GM19023 (cell line): ENCODE measurements at regions not wholly inside any gene's neighbourhood (a gene's known extent, or its start where the extent isn't known, plus 50 kb on each side); places are given as distances from the start of the nearest gene placed in this dataset.

ENCODE experiments used
- ATAC-seq: cut with Tn5 transposase; IDR thresholded peaks from one replicate; pipeline ENCODE4 v1.9.1; 2021; ENCODE audit warnings: mild to moderate bottlenecking, moderate library complexity; ENCODE audit not compliant: unreplicated experiment

DNA sequence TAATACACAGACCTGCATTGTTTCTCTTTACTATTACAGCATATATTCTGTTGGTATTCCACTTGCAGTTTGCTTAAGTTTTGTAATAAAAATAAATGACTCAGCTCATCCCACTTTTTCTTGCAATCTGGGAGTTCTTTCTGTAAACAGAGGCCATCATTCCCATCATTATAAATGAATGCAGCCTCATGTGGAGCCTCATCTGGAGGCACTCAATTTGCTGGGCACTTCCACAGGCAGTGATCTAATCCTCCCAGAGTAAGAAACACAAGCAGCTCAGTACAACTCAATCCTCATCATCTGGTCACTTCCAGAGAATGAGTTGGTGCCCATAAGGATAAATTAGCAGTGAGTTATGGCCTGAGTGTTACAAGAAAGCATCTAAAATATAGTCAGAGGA is 2801.9 kb downstream of the PCDH9 start:
- ATAC-seq: no peak

DNA sequence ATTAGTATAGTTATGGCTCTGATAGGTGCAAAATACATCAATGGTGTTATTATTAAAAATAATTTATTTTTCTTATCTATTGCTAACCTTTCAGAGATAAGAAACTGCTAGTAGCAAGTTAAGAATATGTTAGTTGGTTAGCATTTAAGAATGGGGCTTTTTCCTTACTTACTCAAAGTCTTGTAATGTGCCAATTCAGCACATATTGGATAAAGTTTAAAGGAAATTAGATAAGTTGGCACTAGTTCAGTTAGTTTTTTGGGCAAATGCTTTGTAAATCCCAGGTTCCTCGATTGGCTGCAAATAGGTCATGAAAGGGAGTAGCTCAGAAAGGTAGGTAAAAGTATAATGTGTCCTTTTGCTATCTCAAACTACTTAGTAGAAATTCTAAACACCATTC is 2806.7 kb downstream of the PCDH9 start:
- ATAC-seq: no peak

DNA sequence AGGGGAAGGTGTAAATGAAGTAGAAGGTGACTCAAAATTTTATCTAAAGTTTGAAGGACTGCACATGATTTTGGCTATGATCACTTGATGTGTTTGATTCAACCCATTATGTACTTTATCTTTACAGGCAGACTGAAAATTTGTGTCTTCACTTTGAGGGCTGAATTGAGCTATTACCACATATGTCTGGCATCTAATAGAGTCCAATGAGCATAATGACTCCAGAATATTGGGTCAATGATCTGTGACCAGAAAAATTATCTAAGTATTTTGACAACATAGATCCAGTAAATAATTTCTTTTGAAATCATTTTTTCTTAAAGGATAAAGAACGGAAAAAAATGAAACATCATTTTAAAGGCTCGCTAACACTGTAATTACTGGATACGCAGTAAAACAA is 2810.0 kb downstream of the PCDH9 start:
- ATAC-seq: no peak

DNA sequence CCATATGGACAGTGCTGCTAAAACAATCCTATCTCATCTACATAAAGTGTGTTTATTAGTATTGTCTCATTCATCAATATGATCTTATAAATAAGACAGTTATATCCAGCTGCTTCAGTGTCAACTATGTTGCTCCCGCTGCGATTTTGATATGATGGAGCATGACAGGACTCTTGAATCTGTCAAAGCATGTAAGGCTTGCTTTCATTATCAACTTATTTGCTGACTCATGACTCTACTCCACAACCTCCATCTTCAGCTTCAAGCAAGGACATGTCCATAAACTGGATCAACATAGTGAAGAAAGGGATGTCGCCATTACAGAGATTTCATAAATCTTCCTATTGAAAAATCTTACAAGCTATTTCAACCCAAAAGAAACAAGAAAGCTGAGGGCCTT is 2812.6 kb downstream of the PCDH9 start:
- no peak for ATAC-seq

DNA sequence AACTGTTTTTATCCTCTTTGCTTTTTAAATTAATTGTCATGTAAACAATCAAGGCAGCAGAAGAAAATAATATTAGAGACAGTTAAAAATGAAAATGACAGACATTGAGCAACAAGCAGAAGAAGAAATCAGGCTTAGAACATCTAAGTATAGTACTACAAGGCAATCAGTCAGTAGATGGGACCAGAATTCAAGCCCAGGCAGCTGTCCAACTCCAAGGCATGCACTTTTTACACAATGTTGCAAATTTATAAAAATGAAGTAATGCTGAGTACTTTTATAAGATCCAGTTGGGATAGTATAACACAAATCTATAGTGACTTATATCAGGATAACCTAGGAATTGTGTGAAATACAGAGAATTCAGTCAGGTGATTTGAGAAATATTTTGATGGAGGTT is 2815.8 kb downstream of the PCDH9 start:
- ATAC-seq: no peak

DNA sequence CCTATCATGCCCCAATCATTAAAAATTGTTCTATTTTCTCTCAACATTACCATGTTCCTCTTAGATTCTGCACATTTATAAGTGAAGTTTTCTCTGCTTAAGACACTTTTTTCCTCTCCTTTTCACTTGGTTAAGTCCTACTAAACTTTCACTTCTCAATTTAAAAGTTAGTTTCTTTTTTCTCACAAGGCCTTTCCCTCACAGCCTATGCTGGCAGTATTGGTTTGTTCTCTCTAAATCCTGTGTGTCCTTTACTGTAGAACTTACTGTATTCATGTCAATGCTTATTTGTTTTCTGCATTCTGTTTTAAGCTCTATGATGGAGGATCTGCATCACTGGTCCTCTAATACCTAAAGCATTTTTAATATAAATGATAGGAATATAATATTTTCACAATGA is 2816.6 kb downstream of the PCDH9 start:
- ATAC-seq: no peak

DNA sequence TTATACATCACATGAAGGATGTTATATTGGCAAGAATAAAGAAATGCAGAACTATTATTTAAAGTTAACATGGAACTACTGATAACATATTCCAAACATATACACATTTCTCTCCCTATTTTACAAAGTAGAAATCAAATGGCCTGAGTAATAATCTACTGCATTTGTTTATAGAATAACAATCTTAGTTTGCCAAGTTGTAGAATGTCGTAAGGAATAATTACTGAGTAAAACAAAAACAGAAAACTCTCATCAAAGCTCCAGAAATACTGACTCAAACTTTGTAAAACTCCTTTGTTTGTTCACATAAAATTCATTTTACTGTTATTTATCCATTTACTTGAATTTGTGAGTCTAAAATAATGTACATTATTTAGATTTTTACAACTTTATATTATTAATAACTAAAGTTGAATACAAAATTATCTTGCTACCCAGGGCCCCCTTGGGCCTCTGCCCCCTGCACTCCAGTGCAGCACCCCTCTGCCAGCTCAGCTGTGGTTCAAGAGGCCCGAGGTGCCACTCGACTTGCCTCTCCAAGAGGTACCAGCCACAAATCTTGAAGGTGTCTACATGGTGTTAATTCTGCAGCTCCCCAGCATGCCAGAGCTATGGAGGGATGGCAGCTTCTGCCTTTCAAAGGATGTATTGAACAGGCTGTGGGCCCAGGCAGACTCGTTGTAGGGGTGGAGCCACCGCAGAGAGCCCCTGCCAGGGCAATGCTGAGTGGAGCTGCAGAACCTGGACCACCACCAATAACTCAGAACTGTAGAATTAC is 2819.7 kb downstream of the PCDH9 start:
- ATAC-seq: no peak

DNA sequence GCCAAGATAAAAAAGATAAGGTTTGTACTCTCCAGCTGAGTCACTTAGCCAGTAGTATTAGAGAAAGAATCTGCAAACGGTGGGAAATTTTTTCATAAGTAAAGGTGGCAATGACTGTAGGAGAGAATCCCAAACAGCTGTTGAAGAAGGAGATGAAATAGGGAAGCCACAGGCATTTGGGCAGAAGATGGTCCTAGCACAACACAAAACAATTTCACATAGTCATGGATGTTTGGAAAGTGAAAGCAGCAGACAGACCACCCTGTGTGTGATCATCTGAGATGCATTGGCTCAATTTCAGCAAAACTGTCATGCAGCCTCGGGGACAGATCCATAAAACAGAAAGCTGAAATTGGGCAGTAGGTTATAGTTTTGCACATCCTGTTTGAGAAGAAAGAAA is 2832.4 kb downstream of the PCDH9 start:
- no peak for ATAC-seq

DNA sequence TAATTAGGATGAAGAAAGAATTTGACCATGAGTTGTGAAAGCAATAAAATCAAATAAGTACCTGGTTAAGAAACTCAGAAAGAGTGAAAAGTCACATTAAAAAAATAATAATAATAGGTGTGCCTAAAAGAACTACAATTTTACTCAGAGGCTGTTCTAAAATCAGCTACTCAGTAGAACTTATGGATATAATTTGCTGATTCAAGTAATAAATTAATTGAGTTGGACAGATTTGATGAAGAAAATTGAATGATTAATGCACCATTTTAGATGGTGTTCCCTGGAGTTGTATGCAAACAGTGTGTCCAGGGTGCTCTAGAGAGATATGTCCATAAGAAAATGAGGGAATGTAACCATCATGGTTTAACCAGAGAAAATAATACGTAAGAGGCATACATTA is 2852.5 kb downstream of the PCDH9 start:
- no peak for ATAC-seq

DNA sequence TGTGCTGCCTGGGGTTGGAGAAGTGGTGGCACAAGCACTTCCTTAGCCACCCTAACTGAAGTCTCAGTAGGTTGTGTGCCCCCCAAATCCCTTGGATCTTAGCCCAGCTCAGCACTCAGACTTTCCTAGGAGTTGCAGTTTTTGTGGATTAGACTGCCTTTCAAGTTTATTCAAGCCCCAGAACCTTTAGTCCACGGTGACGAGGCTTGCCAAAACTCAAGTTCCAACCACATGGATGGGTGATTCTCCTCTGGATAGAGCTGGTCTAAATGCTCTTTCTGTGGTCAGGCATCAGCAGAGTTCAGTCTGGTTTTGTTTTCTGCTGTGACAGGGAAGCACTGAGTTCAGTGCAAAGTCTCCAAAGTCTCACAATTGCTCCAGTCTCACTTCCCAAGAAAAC is 2858.7 kb downstream of the PCDH9 start:
- no peak for ATAC-seq

DNA sequence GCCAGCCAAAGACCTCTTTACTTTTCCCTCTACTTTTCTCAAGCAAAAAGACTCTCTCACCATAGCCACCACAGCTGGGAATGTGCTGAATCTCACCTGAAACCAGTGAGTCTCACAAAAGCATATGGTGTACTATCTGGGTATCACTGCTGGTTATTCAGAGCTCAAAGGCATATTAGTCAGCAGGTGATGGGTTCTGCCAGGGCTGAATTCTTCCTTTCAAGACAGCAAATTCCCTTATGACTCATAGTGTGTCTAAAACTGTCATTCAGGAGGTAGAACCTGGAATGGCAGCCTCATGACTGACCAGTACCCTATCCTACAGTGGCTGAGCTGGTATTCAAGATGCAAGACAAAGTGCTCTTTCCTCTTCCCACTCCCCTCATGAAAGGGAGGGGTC is 2859.1 kb downstream of the PCDH9 start:
- no peak for ATAC-seq

DNA sequence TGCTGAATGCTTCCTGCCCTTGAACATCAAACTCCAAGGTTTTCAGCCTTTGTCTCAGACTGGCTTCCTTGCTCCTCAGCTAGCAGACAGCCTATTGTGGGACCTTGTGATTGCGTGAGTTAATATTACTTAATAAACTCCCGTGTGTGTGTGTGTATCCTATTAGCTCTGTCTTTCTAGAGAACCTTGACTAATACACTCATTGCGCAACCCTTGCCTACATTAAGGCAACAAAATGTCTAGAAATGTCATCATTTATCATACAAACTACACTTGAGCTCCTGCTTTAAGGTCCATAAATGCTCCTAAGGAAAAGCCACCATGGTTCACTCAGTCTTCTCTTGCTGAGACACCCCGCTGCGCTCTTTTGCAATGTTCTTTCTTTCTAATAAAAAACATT is 2861.0 kb downstream of the PCDH9 start:
- ATAC-seq: no peak

DNA sequence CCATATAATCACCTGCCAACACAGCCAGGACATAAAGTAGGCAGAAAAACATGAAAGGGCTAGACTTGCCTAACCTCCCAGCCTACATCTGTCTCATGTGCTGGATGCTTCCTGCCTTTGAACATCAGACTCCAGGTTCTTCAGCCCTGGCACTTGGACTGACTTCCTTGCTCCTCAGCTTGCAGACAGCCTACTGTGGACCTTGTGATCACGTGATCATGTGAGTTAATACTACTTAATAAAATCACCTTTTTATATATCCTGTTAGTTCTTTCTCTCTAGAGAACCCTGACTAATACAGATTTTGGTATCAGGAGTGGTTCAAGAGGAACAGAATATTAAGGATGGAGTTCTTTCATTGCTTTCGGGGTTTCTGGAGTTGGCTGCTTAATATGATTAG is 2867.6 kb downstream of the PCDH9 start:
- no peak for ATAC-seq

DNA sequence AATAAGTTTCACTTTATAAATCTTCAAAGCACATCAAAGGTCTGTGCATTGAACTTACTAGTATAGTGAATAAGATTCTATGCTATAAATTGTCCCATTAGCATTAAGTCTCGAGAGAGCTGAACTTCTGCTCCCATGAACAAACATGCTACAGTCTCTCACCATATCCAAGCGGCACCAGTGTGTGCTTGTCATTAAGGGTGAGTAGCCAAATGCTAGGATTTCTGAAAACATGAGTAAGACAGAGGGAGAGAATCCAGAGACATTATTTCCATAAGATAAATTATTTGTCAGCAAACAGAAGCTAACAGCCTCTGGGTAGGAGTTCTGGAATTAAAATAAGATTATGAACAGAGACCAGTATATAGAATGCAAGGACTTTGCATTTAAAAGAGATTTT is 2882.5 kb downstream of the PCDH9 start:
- no peak for ATAC-seq

DNA sequence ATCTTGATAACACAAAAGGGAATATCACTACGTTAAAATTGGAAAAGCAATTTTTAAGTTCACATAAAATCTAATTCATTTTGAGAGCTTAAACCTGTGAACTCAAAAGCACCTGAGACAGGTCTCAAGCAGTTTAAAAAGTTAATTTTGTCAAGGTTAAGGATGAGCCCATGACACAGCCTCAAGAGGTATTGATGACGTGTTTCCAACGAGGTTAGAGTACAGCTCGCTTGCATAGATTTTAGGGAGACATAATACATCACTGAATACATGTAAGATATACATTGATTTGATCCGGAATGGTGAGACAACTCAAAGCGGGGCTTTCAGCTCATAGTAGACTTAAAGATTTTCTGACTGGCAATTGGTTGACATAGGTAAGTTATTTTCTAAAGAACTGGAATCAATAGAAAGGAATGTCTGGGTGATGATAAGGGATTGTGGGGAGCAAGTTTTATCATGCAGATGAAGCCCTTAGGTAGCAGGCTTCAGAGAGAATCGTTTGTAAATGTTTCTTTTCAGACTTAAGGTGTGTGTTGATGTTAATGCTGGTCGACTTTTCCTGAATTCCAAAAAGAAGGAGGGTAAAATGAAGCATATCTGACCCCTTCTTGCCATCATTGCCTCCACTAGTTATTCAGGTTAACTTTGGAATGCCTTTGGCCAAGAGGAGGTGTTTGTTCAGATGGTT is 2890.6 kb downstream of the PCDH9 start:
- no peak for ATAC-seq

DNA sequence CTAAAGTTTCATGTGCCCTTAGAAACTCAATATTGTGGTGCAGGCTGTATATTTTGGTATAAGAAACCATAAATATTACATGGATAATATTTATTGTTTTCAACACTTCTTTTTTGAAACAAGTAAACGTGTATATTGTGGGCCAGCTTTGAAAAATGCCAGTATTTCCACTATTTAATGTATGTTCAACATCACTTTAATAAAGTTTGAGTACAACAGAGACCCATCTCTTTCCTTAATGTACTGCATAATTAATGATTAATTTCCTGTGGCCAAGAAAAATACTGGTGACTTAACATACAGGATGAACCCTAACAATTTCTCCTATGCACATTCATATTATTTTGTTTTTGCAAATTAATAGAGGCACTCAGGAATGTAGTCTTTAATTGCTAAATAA is 2891.5 kb downstream of the PCDH9 start:
- no peak for ATAC-seq

DNA sequence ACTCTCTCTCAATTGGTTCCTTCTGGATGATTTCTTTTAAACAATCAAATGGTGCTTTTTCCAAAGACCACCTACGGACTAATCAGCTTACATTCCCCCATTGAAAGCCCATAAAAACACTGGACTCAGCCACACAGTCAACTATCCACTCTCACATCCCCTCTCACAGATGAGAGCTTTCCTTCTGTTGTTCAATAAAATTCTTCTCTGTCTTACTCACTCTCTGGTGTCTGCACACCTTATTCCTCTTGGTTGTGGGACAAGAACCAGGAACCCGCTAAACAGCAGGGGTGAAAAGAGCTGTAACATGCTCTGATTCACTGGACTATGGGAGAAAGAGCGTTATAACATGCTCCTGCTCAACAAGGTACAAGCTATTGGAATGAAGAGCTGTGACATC is 2896.2 kb downstream of the PCDH9 start:
- ATAC-seq: no peak

DNA sequence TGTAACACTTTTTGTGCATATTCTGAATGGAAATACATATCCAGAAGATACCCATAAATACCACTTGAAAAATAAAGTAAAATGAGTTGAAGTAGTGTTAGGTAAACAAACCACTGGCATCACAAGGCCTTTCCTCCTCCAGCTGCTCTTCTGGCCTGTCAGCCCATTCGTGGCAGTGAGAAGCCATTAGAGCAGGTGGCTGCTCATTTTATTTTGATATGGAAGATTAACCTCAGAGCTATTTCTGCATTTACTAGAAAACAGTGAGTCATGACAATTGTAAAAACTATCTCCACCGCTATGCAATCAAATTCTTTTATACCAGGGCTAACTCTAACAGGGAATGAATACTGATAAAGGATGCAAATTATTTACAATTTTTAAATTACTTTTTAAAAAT is 2898.1 kb downstream of the PCDH9 start:
- no peak for ATAC-seq

DNA sequence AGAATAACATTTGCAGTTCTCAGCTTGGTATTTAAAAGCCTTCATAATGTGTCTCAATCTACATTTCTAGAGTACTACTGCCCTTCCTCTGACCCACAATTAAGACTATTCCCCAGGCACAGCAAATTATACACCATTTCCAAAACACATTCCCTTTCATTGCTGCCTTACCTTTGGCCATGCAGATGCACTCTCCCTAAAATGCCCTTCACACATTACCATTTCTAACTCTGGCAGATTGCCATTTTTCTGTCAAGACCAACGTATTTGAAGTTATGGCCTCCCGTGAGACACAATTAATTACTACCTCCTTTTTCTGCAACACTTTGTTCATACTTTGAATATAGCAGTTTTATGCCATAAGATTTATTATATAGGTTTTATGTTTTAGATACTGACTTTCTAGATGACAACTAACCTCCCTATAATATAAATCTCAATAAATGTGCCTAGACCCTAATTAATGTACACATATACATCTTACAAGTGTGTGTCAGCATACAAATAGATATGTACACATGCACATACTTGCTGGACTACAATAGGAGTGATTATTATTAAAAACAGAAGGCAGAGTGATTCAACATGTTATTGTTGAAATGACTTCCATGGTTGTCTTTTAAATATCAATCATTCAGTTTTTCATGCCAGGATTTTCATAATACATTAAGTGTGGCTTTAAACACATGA is 2902.5 kb downstream of the PCDH9 start:
- ATAC-seq: no peak

DNA sequence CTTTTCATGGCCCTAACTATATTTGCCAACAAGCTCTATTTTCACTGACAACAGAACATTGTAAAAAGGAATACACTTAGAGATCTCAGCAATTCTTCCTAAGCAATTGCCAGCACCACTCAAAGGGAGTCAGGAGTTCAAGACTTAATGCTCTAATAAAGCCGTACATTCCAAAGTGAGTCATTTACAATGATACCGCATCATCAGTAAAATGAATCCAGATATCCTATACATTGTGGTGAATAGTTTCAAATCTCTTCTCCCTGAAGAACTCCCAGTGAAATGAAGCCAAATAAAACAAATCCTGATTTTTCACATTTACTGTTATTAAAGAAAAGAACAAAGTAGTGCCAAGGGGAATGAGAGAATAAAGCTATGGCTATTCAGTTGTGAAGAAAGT is 2898.7 kb upstream of the PCDH20 start:
- ATAC-seq: no peak

DNA sequence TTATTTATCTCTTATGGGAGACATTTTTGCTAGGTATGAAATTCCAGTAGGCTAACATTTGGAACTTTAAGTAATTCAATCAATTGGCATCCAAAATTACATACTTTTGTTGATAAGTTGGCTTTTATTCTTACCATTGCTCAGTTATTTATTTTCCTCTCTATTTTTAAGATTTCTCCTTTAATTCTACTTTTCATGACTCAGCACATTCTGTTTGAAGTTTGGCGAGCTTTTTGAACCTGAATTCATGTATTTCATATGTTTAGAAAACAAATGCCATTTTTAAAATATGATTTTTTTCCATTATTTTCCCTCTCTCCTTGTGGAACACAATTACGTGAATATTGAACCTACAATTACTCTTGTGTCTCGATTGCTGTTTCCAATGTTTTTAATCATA is 2896.3 kb upstream of the PCDH20 start:
- ATAC-seq: no peak

DNA sequence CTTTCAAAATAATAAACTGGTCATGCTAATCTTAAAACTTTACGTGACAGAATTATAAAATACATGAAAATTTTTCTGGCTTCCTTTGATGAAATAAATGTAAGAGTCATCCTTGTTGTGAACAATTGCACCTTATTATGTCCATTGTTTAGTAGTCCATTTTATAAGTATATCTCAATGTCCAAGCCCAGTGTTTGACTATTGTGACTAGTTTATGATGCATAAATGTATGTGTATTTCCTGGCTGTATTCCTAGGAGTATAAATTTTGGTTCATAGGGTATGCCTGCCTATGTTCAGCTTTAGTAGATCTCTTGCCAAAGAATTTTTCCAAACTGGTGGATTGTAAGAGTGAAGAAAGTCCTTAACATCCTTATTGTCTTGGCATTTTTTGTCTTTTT is 2895.5 kb upstream of the PCDH20 start:
- ATAC-seq: no peak
